NB4 (cell line): ENCODE measurements at regions not wholly inside any gene's neighbourhood (a gene's known extent, or its start where the extent isn't known, plus 50 kb on each side); places are given as distances from the start of the nearest gene placed in this dataset.

Experiments used
- CTCF ChIP-seq: IDR thresholded peaks from one replicate; pipeline ENCODE4 v1.5.1; 2012; ENCODE audit warnings: low read depth, low read length
- POLR2A ChIP-seq: IDR thresholded peaks from 2 replicates; pipeline ENCODE4 v1.6.1; 2011; ENCODE audit warnings: mild to moderate bottlenecking; ENCODE audit not compliant: insufficient read length; ENCODE audit errors: extremely low read depth

- no peak for TF ChIP-seq CTCF
- TF ChIP-seq POLR2A: no peak
These were observed 421.7 kb downstream of the C6orf118 start for GRCh38 chr6:164887660-164888059.
